HCT116 (cell line): ENCODE measurements at regions not wholly inside any gene's neighbourhood (a gene's known extent, or its start where the extent isn't known, plus 50 kb on each side); places are given as distances from the start of the nearest gene placed in this dataset.

Experiments used
- ATAC-seq: fragments of 200-7000 bp; cut with Tn5 transposase; 2 replicates; pipeline ENCODE4 v1.9.1; 2020; ENCODE audit warnings: mild to moderate bottlenecking, moderate library complexity
- BruUV-seq: library from RNA; stranded (reverse); fragments of 400-500 nt; replicated peaks from 2 replicates; lab custom pipeline; 2021; lab: Mats Ljungman, UMichigan
- CTCF ChIA-PET: fragments of 300-600 bp; sonication (Branson Sonifier 250); formaldehyde crosslinking; loops from one replicate; lab custom pipeline; 2021; ENCODE audit warnings: antibody characterized with exemption; lab: Charles Lee
- POLR2A ChIA-PET: fragments of 300-600, 350-600 bp; sonication (Branson Sonifier 250); formaldehyde crosslinking; loops from one replicate; lab custom pipeline; 2021; ENCODE audit warnings: antibody characterized with exemption; lab: Charles Lee
- RAD21 ChIA-PET, 2 experiments: fragments of 300-600 bp; sonication (Branson Sonifier 250); formaldehyde crosslinking; loops; one replicate each; lab custom pipeline; 2023; ENCODE audit warnings: low total read pairs in 2 of 2; ENCODE audit not compliant: uncharacterized antibody in 2 of 2, unreplicated experiment in 2 of 2, low non-redundant PET in 1 of 2; lab: Charles Lee
- DNase-seq: peaks from one replicate; pipeline ENCODE4 v3.0.0-alpha.2; 2010; ENCODE audit warnings: low read depth, low spot score
- H2AFZ ChIP-seq: fragments of 200-600 bp; shearing (Covaris generic), sonication (generic); 2 replicates; pipeline ENCODE4 v1.6.1; 2017; ENCODE audit warnings: low read depth, mixed run types, mixed read lengths, antibody characterized with exemption, low read length; ENCODE audit not compliant: poor library complexity, severe bottlenecking
- H3K27ac ChIP-seq: 2 replicates; pipeline ENCODE4 v1.5.1; 2012; ENCODE audit warnings: low read depth, low read length
- H3K27me3 ChIP-seq: fragments of 200-600 bp; sonication (generic); 2 replicates; pipeline ENCODE4 v1.6.1; 2016; ENCODE audit warnings: mixed run types, low read length, mixed read lengths; ENCODE audit not compliant: insufficient read depth
- H3K36me3 ChIP-seq, 2 experiments: fragments of 200-500 bp in 1 of 2; fragments of 200-600 bp in 1 of 2; sonication (Bioruptor generic) in 1 of 2; sonication (generic) in 1 of 2; 2 replicates each; pipeline versions ENCODE4 v1.5.1 to v1.6.1; 2014 to 2016; ENCODE audit warnings: low read length in 2 of 2, inconsistent platforms in 1 of 2, mixed read lengths in 1 of 2, mixed run types in 1 of 2; ENCODE audit not compliant: insufficient read depth in 2 of 2, control insufficient read depth in 1 of 2
- H3K4me1 ChIP-seq, 2 experiments: fragments of 200-600 bp in 1 of 2; sonication (generic) in 1 of 2; 2 replicates each; pipeline versions ENCODE4 v1.5.1 to v1.6.1; 2012 to 2017; ENCODE audit warnings: low read length in 2 of 2, inconsistent platforms in 1 of 2, mild to moderate bottlenecking in 1 of 2, mixed read lengths in 1 of 2, mixed run types in 1 of 2, moderate library complexity in 1 of 2; ENCODE audit not compliant: insufficient read depth in 2 of 2, control insufficient read depth in 1 of 2
- H3K4me2 ChIP-seq: fragments of 200-600 bp; sonication (generic); 2 replicates; pipeline ENCODE4 v1.6.1; 2017; ENCODE audit warnings: mixed run types, low read length, mixed read lengths
- H3K4me3 ChIP-seq, 2 experiments: fragments of 200-600 bp in 1 of 2; sonication (generic) in 1 of 2; replicated peaks in 1 of 2; 2 replicates each; pipeline ENCODE4 v1.5.1; 2011 to 2016; ENCODE audit warnings: low read length in 2 of 2, control low read depth in 1 of 2, low read depth in 1 of 2, mild to moderate bottlenecking in 1 of 2, mixed read lengths in 1 of 2, mixed run types in 1 of 2
- H3K79me2 ChIP-seq: fragments of 200-600 bp; sonication (generic); 2 replicates; pipeline ENCODE4 v1.6.1; 2017; ENCODE audit warnings: mild to moderate bottlenecking, mixed run types, low read length, moderate library complexity, mixed read lengths; ENCODE audit not compliant: insufficient read depth
- H3K9ac ChIP-seq: fragments of 200-600 bp; sonication (generic); 2 replicates; pipeline ENCODE4 v1.6.1; 2016; ENCODE audit warnings: low read length, mixed read lengths
- H3K9me2 ChIP-seq: fragments of 200-600 bp; sonication (generic), shearing (Covaris generic); 2 replicates; pipeline ENCODE4 v1.6.1; 2017; ENCODE audit warnings: mixed run types, mild to moderate bottlenecking, moderate library complexity; ENCODE audit not compliant: insufficient read depth
- H3K9me3 ChIP-seq, 2 experiments: fragments of 200-500 bp in 1 of 2; fragments of 200-600 bp in 1 of 2; sonication (Bioruptor generic) in 1 of 2; sonication (generic) in 1 of 2; 2 replicates each; pipeline ENCODE4 v1.6.1; 2014 to 2017; ENCODE audit warnings: low read length in 2 of 2, mixed read lengths in 2 of 2, inconsistent platforms in 1 of 2, low read depth in 1 of 2, mild to moderate bottlenecking in 1 of 2, mixed run types in 1 of 2, moderate library complexity in 1 of 2; ENCODE audit not compliant: control insufficient read depth in 1 of 2, insufficient read depth in 1 of 2
- H4K20me1 ChIP-seq: fragments of 200-600 bp; sonication (generic), shearing (Covaris generic); 2 replicates; pipeline ENCODE4 v1.6.1; 2017; ENCODE audit warnings: mixed run types, mild to moderate bottlenecking, moderate library complexity; ENCODE audit not compliant: insufficient read depth
- CBX3 ChIP-seq: IDR thresholded peaks from 2 replicates; pipeline ENCODE4 v1.6.1; 2012; ENCODE audit warnings: low read depth
- CEBPB ChIP-seq: IDR thresholded peaks from 2 replicates; pipeline ENCODE4 v1.6.1; 2012; ENCODE audit warnings: low read depth
- CTCF ChIP-seq, 3 experiments: fragments of 200-600 bp in 1 of 3; sonication (generic) in 1 of 3; IDR thresholded peaks in 2 of 3; conservative IDR thresholded peaks in 1 of 3; 2 replicates each; pipeline ENCODE4 v1.5.1; 2012 to 2017; ENCODE audit warnings: low read depth in 2 of 3, low read length in 2 of 3, antibody characterized with exemption in 1 of 3, borderline replicate concordance in 1 of 3, control low read depth in 1 of 3, mild to moderate bottlenecking in 1 of 3, mixed read lengths in 1 of 3, mixed run types in 1 of 3, moderate library complexity in 1 of 3; ENCODE audit not compliant: insufficient read depth in 1 of 3
- EGR1 ChIP-seq: IDR thresholded peaks from 2 replicates; pipeline ENCODE4 v1.6.1; 2012; ENCODE audit warnings: low read depth
- ELF1 ChIP-seq: IDR thresholded peaks from 2 replicates; pipeline ENCODE4 v1.6.1; 2012; ENCODE audit warnings: low read depth, borderline replicate concordance
- EZH2 ChIP-seq: fragments of 200-600 bp; sonication (generic); IDR thresholded peaks from 2 replicates; pipeline ENCODE4 v1.6.1; 2017; ENCODE audit warnings: antibody characterized with exemption, mixed run types
- EZH2phosphoT487 ChIP-seq: fragments of 200-600 bp; IDR thresholded peaks from 2 replicates; pipeline ENCODE4 v1.6.1; 2018; ENCODE audit warnings: antibody characterized with exemption, borderline replicate concordance
- FOSL1 ChIP-seq: IDR thresholded peaks from 2 replicates; pipeline ENCODE4 v1.6.1; 2012; ENCODE audit warnings: low read depth
- JUND ChIP-seq: IDR thresholded peaks from 2 replicates; pipeline ENCODE4 v1.6.1; 2012
- POLR2A ChIP-seq: IDR thresholded peaks from 2 replicates; pipeline ENCODE4 v1.7.0; 2011; ENCODE audit warnings: borderline replicate concordance; ENCODE audit not compliant: insufficient read depth, insufficient read length; ENCODE audit errors: extremely low read depth
- POLR2AphosphoS5 ChIP-seq: IDR thresholded peaks from 2 replicates; pipeline ENCODE4 v1.6.1; 2011; ENCODE audit warnings: mild to moderate bottlenecking, low read depth, low read length, moderate library complexity
- SIN3A ChIP-seq: IDR thresholded peaks from 2 replicates; pipeline ENCODE4 v1.6.1; 2012; ENCODE audit warnings: low read depth
- SP1 ChIP-seq: IDR thresholded peaks from 2 replicates; pipeline ENCODE4 v1.6.1; 2012; ENCODE audit warnings: low read depth
- SRF ChIP-seq: IDR thresholded peaks from 2 replicates; pipeline ENCODE4 v1.6.1; 2012; ENCODE audit warnings: low read depth
- TCF7L2 ChIP-seq: IDR thresholded peaks from 2 replicates; pipeline ENCODE4 v1.7.0; 2011; ENCODE audit warnings: borderline replicate concordance, inconsistent platforms; ENCODE audit not compliant: insufficient read depth, insufficient read length; ENCODE audit errors: extremely low read depth
- ZFX ChIP-seq: fragments of 450-650 bp; IDR thresholded peaks from 2 replicates; pipeline ENCODE4 v1.6.1; 2017
- intact Hi-C: fragments of 100-400 bp; cut with micrococcal nuclease; formaldehyde crosslinking; loops from 2 replicates; pipeline ENCODE4 v1.10.0; 2022
- TF ChIP-seq, protein P1 (sequence below): IDR thresholded peaks from 2 replicates; pipeline ENCODE4 v1.6.1; 2012
- TF ChIP-seq, protein P2 (sequence below): IDR thresholded peaks from 2 replicates; pipeline ENCODE4 v1.6.1; 2012
- TF ChIP-seq, protein P3 (sequence below): IDR thresholded peaks from 2 replicates; pipeline ENCODE4 v1.6.1; 2011; ENCODE audit warnings: mild to moderate bottlenecking, low read length, moderate library complexity; ENCODE audit not compliant: insufficient replicate concordance; ENCODE audit errors: extremely low read depth

- no peak overlapping the region for H3K27ac ChIP-seq
- ATAC-seq (no peak), DNase-seq (no peak)
- intact Hi-C loops = no loop called here
- no peaks in the 10 kb centered on the region for H3K79me2 ChIP-seq
- ChIA-PET RAD21 (no interaction called here), POLR2A (no interaction called here), CTCF (no interaction called here)
- no TSS peak for BruUV-seq
- H3K9me3 ChIP-seq = no peaks in the 10 kb centered on the region
- H2AFZ ChIP-seq = no peak overlapping the region
- no peaks in the 10 kb centered on the region for H3K4me1 ChIP-seq
- H3K4me2 ChIP-seq = no peak overlapping the region
- no peaks in the 10 kb centered on the region for H3K27me3 ChIP-seq
- no peak overlapping the region for H3K9ac ChIP-seq
- H4K20me1 ChIP-seq = no peaks in the 10 kb centered on the region
- no peak for TF ChIP-seq FOSL1
- no peak for TF ChIP-seq CBX3
- no peak for TF ChIP-seq EGR1
- TF ChIP-seq JUND = no peak
- TF ChIP-seq ZFX = no peak
- no peak for TF ChIP-seq SRF
- TF ChIP-seq ELF1 = no peak
- TF ChIP-seq, protein P1, sequence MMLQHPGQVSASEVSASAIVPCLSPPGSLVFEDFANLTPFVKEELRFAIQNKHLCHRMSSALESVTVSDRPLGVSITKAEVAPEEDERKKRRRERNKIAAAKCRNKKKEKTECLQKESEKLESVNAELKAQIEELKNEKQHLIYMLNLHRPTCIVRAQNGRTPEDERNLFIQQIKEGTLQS = no peak
- no peak for TF ChIP-seq CTCF (IDR thresholded peaks at IDR 0.05 in 2 of 3, conservative IDR thresholded peaks at IDR 0.05 in 1 of 3; ENCODE audit: borderline replicate concordance in 1 of 3, insufficient read depth in 1 of 3, low read depth in 2 of 3, low read length in 2 of 3)
- TF ChIP-seq, protein P2, sequence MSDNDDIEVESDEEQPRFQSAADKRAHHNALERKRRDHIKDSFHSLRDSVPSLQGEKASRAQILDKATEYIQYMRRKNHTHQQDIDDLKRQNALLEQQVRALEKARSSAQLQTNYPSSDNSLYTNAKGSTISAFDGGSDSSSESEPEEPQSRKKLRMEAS = no peak
- no peak for TF ChIP-seq CEBPB
- TF ChIP-seq EZH2phosphoT487 = no peak
- TF ChIP-seq TCF7L2 = no peak
- no peak for TF ChIP-seq SIN3A
- no peak for TF ChIP-seq EZH2
- TF ChIP-seq, protein P3, sequence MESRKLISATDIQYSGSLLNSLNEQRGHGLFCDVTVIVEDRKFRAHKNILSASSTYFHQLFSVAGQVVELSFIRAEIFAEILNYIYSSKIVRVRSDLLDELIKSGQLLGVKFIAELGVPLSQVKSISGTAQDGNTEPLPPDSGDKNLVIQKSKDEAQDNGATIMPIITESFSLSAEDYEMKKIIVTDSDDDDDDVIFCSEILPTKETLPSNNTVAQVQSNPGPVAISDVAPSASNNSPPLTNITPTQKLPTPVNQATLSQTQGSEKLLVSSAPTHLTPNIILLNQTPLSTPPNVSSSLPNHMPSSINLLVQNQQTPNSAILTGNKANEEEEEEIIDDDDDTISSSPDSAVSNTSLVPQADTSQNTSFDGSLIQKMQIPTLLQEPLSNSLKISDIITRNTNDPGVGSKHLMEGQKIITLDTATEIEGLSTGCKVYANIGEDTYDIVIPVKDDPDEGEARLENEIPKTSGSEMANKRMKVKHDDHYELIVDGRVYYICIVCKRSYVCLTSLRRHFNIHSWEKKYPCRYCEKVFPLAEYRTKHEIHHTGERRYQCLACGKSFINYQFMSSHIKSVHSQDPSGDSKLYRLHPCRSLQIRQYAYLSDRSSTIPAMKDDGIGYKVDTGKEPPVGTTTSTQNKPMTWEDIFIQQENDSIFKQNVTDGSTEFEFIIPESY = no peak
- TF ChIP-seq SP1 = no peak
- TF ChIP-seq POLR2AphosphoS5 = no peak
- no peak for TF ChIP-seq POLR2A
- H3K9me2 ChIP-seq = no peaks in the 10 kb centered on the region
- H3K36me3 ChIP-seq = no peaks in the 10 kb centered on the region
- H3K4me3 ChIP-seq = no peak overlapping the region
Observed at GRCh38 chr12:89288959-89289358, 63.3 kb downstream of the DUSP6 start.
